H7 (cell line): ENCODE measurements at regions not wholly inside any gene's neighbourhood (a gene's known extent, or its start where the extent isn't known, plus 50 kb on each side); places are given as distances from the start of the nearest gene placed in this dataset.

Experiments used
- DNase-seq: peaks from one replicate; pipeline ENCODE4 v3.0.0; 2012
- H3K27me3 ChIP-seq: 2 replicates; pipeline ENCODE4 v1.6.0; 2011; ENCODE audit warnings: mild to moderate bottlenecking, low read length; ENCODE audit not compliant: control insufficient read depth, insufficient read depth
- H3K36me3 ChIP-seq: replicated peaks from 2 replicates; pipeline ENCODE4 v1.5.1; 2011; ENCODE audit warnings: low read length; ENCODE audit not compliant: control insufficient read depth, insufficient read depth
- H3K4me3 ChIP-seq: 2 replicates; pipeline ENCODE4 v1.5.1; 2011; ENCODE audit warnings: low read depth, mild to moderate bottlenecking, control low read depth, low read length, moderate library complexity; ENCODE audit not compliant: insufficient read depth

- H3K36me3 ChIP-seq, result no peaks in the 10 kb centered on the region
- DNase-seq, result no peak
- H3K4me3 ChIP-seq, result no peak overlapping the region
- H3K27me3 ChIP-seq, result no peaks in the 10 kb centered on the region
Observed at GRCh38 chr5:54765165-54766028, 220.0 kb downstream of the ESM1 start.

- no peaks in the 10 kb centered on the region for H3K27me3 ChIP-seq
- H3K36me3 ChIP-seq, result no peaks in the 10 kb centered on the region
- DNase-seq, result no peak
- H3K4me3 ChIP-seq, result no peak overlapping the region
Observed at GRCh38 chr5:54764102-54765090, 221.0 kb downstream of the ESM1 start.

GRCh38 chr5:54761213-54761701 lies 224.1 kb downstream of the ESM1 start:
- Histone ChIP-seq H3K27me3 (no peaks in the 10 kb centered on the region), H3K36me3 (no peaks in the 10 kb centered on the region), H3K4me3 (no peak overlapping the region)
- no peak for DNase-seq

- Histone ChIP-seq H3K36me3 (no peaks in the 10 kb centered on the region), H3K27me3 (no peaks in the 10 kb centered on the region), H3K4me3 (no peak overlapping the region)
- DNase-seq, result no peak
Observed at GRCh38 chr5:54760182-54760935, 225.0 kb downstream of the ESM1 start.

- Histone ChIP-seq H3K36me3 (no peaks in the 10 kb centered on the region), H3K27me3 (no peaks in the 10 kb centered on the region), H3K4me3 (no peak overlapping the region)
- no peak for DNase-seq
Observed at GRCh38 chr5:54758038-54758437, 227.4 kb downstream of the ESM1 start.

- DNase-seq, result no peak
- no peaks in the 10 kb centered on the region for H3K36me3 ChIP-seq
- H3K4me3 ChIP-seq, result no peak overlapping the region
- no peaks in the 10 kb centered on the region for H3K27me3 ChIP-seq
Observed at GRCh38 chr5:54757541-54757940, 227.9 kb downstream of the ESM1 start.

GRCh38 chr5:54756796-54757402 lies 228.5 kb downstream of the ESM1 start:
- no peaks in the 10 kb centered on the region for H3K27me3 ChIP-seq
- no peak overlapping the region for H3K4me3 ChIP-seq
- no peaks in the 10 kb centered on the region for H3K36me3 ChIP-seq
- DNase-seq, result no peak

GRCh38 chr5:54756301-54756700 lies 229.1 kb downstream of the ESM1 start:
- DNase-seq, result no peak

GRCh38 chr5:54754878-54755277 lies 230.5 kb downstream of the ESM1 start:
- H3K27me3 ChIP-seq, result no peaks in the 10 kb centered on the region
- no peaks in the 10 kb centered on the region for H3K36me3 ChIP-seq
- no peak for DNase-seq
- H3K4me3 ChIP-seq, result no peak overlapping the region

More at GRCh38 chr5:54756301-54756700, 229.1 kb downstream of the ESM1 start:
- no peaks in the 10 kb centered on the region for H3K27me3 ChIP-seq
- H3K36me3 ChIP-seq, result no peaks in the 10 kb centered on the region
- no peak overlapping the region for H3K4me3 ChIP-seq

- no peak for DNase-seq
- Histone ChIP-seq H3K4me3 (no peak overlapping the region), H3K36me3 (no peaks in the 10 kb centered on the region), H3K27me3 (no peaks in the 10 kb centered on the region)
Observed at GRCh38 chr5:54754420-54754819, 231.0 kb downstream of the ESM1 start.

GRCh38 chr5:54753753-54754152 lies 231.6 kb downstream of the ESM1 start:
- no peaks in the 10 kb centered on the region for H3K27me3 ChIP-seq
- DNase-seq, result no peak
- H3K4me3 ChIP-seq, result no peak overlapping the region
- H3K36me3 ChIP-seq, result no peaks in the 10 kb centered on the region

- DNase-seq, result no peak
- H3K36me3 ChIP-seq, result no peaks in the 10 kb centered on the region
- no peak overlapping the region for H3K4me3 ChIP-seq
- no peaks in the 10 kb centered on the region for H3K27me3 ChIP-seq
Observed at GRCh38 chr5:54753034-54753433, 232.4 kb downstream of the ESM1 start.

GRCh38 chr5:54748527-54748926 lies 231.0 kb downstream of the SNX18 start:
- Histone ChIP-seq H3K36me3 (no peaks in the 10 kb centered on the region), H3K27me3 (no peaks in the 10 kb centered on the region), H3K4me3 (no peak overlapping the region)
- no peak for DNase-seq
